ENCODE measurements at regions not wholly inside any gene's neighbourhood (a gene's known extent, or its start where the extent isn't known, plus 50 kb on each side); places are given as distances from the start of the nearest gene placed in this dataset.

- H3K4me3 Mint-ChIP-seq = no peak overlapping the region
- H3K27ac Mint-ChIP-seq = peak overlapping the region in 1 of 3 experiments; percentile 70
- peaks cover 4% of the 10 kb centered on the region for H3K27me3 Mint-ChIP-seq (ENCODE audit: low read depth)
- peaks cover 4% of the 10 kb centered on the region for H3K36me3 Mint-ChIP-seq (ENCODE audit: low read depth)
- H3K9me3 Mint-ChIP-seq = peaks cover 4% of the 10 kb centered on the region
- no peak for TF ChIP-seq CTCF (IDR thresholded peaks at IDR 0.05; ENCODE audit: unreplicated experiment in 3 of 3)
- peaks cover 33% of the 10 kb centered on the region for H3K4me1 Mint-ChIP-seq
Measured at GRCh38 chr5:57320582-57320981, 146.7 kb downstream of the GPBP1 start.

GRCh38 chr5:57319628-57320027, 145.8 kb downstream of the GPBP1 start:
- Mint-ChIP-seq H3K27me3 (ENCODE audit: low read depth) (peaks cover 4% of the 10 kb centered on the region), H3K36me3 (ENCODE audit: low read depth) (peaks cover 4% of the 10 kb centered on the region), H3K4me1 (peaks cover 24% of the 10 kb centered on the region), H3K4me3 (no peak overlapping the region), H3K27ac (no peak overlapping the region), H3K9me3 (peaks cover 4% of the 10 kb centered on the region)
- TF ChIP-seq CTCF (IDR thresholded peaks at IDR 0.05; ENCODE audit: unreplicated experiment in 3 of 3) = no peak

- Mint-ChIP-seq H3K4me1 (peaks cover 15% of the 10 kb centered on the region), H3K27me3 (ENCODE audit: low read depth) (peaks cover 4% of the 10 kb centered on the region), H3K27ac (no peak overlapping the region), H3K4me3 (no peak overlapping the region), H3K36me3 (ENCODE audit: low read depth) (peaks cover 4% of the 10 kb centered on the region), H3K9me3 (peaks cover 4% of the 10 kb centered on the region)
- TF ChIP-seq CTCF (IDR thresholded peaks at IDR 0.05; ENCODE audit: unreplicated experiment in 3 of 3) = no peak
Measured at GRCh38 chr5:57318251-57318650, 144.4 kb downstream of the GPBP1 start.

GRCh38 chr5:57317341-57317740, 143.5 kb downstream of the GPBP1 start:
- no peak for TF ChIP-seq CTCF (IDR thresholded peaks at IDR 0.05; ENCODE audit: unreplicated experiment in 3 of 3)
- H3K27me3 Mint-ChIP-seq (ENCODE audit: low read depth) = peaks cover 4% of the 10 kb centered on the region
- H3K27ac Mint-ChIP-seq = peak overlapping the region; percentile 73 to 87 (median 78)
- H3K4me3 Mint-ChIP-seq = no peak overlapping the region
- H3K36me3 Mint-ChIP-seq (ENCODE audit: low read depth) = peaks cover 2% of the 10 kb centered on the region
- H3K4me1 Mint-ChIP-seq = peaks cover 15% of the 10 kb centered on the region
- H3K9me3 Mint-ChIP-seq = peaks cover 6% of the 10 kb centered on the region

- peak overlapping the region; percentile 73 to 87 (median 78) for H3K27ac Mint-ChIP-seq
- H3K36me3 Mint-ChIP-seq (ENCODE audit: low read depth) = no peaks in the 10 kb centered on the region
- H3K4me3 Mint-ChIP-seq = no peak overlapping the region
- peaks cover 5% of the 10 kb centered on the region for H3K9me3 Mint-ChIP-seq
- no peak for TF ChIP-seq CTCF (IDR thresholded peaks at IDR 0.05; ENCODE audit: unreplicated experiment in 3 of 3)
- peaks cover 4% of the 10 kb centered on the region for H3K27me3 Mint-ChIP-seq (ENCODE audit: low read depth)
- peaks cover 15% of the 10 kb centered on the region for H3K4me1 Mint-ChIP-seq
Measured at GRCh38 chr5:57316798-57317327, 143.0 kb downstream of the GPBP1 start.

- Mint-ChIP-seq H3K27ac (no peak overlapping the region), H3K27me3 (ENCODE audit: low read depth) (peaks cover 4% of the 10 kb centered on the region), H3K36me3 (ENCODE audit: low read depth) (no peaks in the 10 kb centered on the region), H3K4me3 (no peak overlapping the region), H3K9me3 (peaks cover 5% of the 10 kb centered on the region), H3K4me1 (peaks cover 15% of the 10 kb centered on the region)
- no peak for TF ChIP-seq CTCF (IDR thresholded peaks at IDR 0.05; ENCODE audit: unreplicated experiment in 3 of 3)
Measured at GRCh38 chr5:57315941-57316340, 142.1 kb downstream of the GPBP1 start.

All from nephron (organoid).